Caco-2 (cell line): ENCODE measurements at regions not wholly inside any gene's neighbourhood (a gene's known extent, or its start where the extent isn't known, plus 50 kb on each side); places are given as distances from the start of the nearest gene placed in this dataset.

Experiments
- BruUV-seq: library from RNA; stranded (reverse); fragments of 400-500 nt; replicated peaks from 2 replicates; lab custom pipeline; 2021; lab: Mats Ljungman, UMichigan
- CTCF ChIA-PET: fragments of 300-600 bp; sonication (Branson Sonifier 250); formaldehyde crosslinking; loops from one replicate; lab custom pipeline; 2022; ENCODE audit warnings: antibody characterized with exemption; lab: Charles Lee
- POLR2A ChIA-PET: fragments of 300-600 bp; sonication (Branson Sonifier 250); formaldehyde crosslinking; loops from one replicate; lab custom pipeline; 2022; ENCODE audit warnings: antibody characterized with exemption; lab: Charles Lee
- DNase-seq, 2 experiments: peaks; one replicate each; pipeline versions ENCODE4 v3.0.0 to v3.0.0-alpha.2; 2020 to 2022
- H3K27me3 ChIP-seq: replicated peaks from 2 replicates; pipeline ENCODE4 v1.6.0; 2011; ENCODE audit warnings: low read length; ENCODE audit not compliant: control insufficient read depth, insufficient read depth
- H3K36me3 ChIP-seq: 2 replicates; pipeline ENCODE4 v1.5.1; 2011; ENCODE audit warnings: low read length; ENCODE audit not compliant: control insufficient read depth, insufficient read depth
- H3K4me1 ChIP-seq: fragments of 250-450 bp; sonication (Bioruptor Pico); 2 replicates; pipeline ENCODE4 v1.5.1; 2020; ENCODE audit warnings: mild to moderate bottlenecking
- H3K4me3 ChIP-seq: 2 replicates; pipeline ENCODE4 v1.5.1; 2011; ENCODE audit warnings: low read depth, mild to moderate bottlenecking, control low read depth, low read length
- H3K9me3 ChIP-seq: fragments of 250-450 bp; sonication (Bioruptor Pico); 2 replicates; pipeline ENCODE4 v1.5.1; 2020; ENCODE audit warnings: mild to moderate bottlenecking, moderate library complexity
- H3K27ac Mint-ChIP-seq: one replicate; pipeline ENCODE4 v1.8.0; 2022; ENCODE audit warnings: mixed read lengths; ENCODE audit not compliant: unreplicated experiment
- H3K27me3 Mint-ChIP-seq: one replicate; pipeline ENCODE4 v1.8.0; 2022; ENCODE audit warnings: mixed read lengths; ENCODE audit not compliant: insufficient read depth, unreplicated experiment
- H3K36me3 Mint-ChIP-seq: one replicate; pipeline ENCODE4 v1.8.0; 2022; ENCODE audit warnings: mild to moderate bottlenecking, mixed read lengths; ENCODE audit not compliant: insufficient read depth, unreplicated experiment
- H3K4me1 Mint-ChIP-seq: one replicate; pipeline ENCODE4 v1.8.0; 2022; ENCODE audit warnings: low read depth, mixed read lengths; ENCODE audit not compliant: unreplicated experiment
- H3K4me3 Mint-ChIP-seq: one replicate; pipeline ENCODE4 v1.8.0; 2022; ENCODE audit warnings: mild to moderate bottlenecking, moderate library complexity, mixed read lengths; ENCODE audit not compliant: unreplicated experiment
- H3K9me3 Mint-ChIP-seq: one replicate; pipeline ENCODE4 v1.8.0; 2022; ENCODE audit warnings: mixed read lengths; ENCODE audit not compliant: unreplicated experiment
- CTCF ChIP-seq, 2 experiments: fragments of 200-600 bp in 1 of 2; IDR thresholded peaks; 1 replicate in 1 of 2; 2 replicates in 1 of 2; pipeline versions ENCODE4 v1.5.1 to v1.8.0; 2011 to 2022; ENCODE audit warnings: antibody characterized with exemption in 1 of 2, control low read depth in 1 of 2, inconsistent platforms in 1 of 2, low read depth in 1 of 2, low read length in 1 of 2, mild to moderate bottlenecking in 1 of 2, moderate library complexity in 1 of 2; ENCODE audit not compliant: insufficient read depth in 1 of 2, severe bottlenecking in 1 of 2, unreplicated experiment in 1 of 2
- intact Hi-C: fragments of 100-400 bp; cut with micrococcal nuclease; formaldehyde crosslinking; loops from one replicate; pipeline ENCODE4 v1.10.0; 2022; ENCODE audit not compliant: unreplicated experiment

- BruUV-seq: no TSS peak
- Mint-ChIP-seq H3K4me3 (no peak overlapping the region), H3K4me1 (no peaks in the 10 kb centered on the region), H3K9me3 (no peaks in the 10 kb centered on the region), H3K36me3 (no peaks in the 10 kb centered on the region), H3K27ac (no peak overlapping the region), H3K27me3 (no peaks in the 10 kb centered on the region)
- Histone ChIP-seq H3K4me3 (no peak overlapping the region), H3K4me1 (no peaks in the 10 kb centered on the region), H3K9me3 (no peaks in the 10 kb centered on the region), H3K36me3 (no peaks in the 10 kb centered on the region), H3K27me3 (no peaks in the 10 kb centered on the region)
- ChIA-PET POLR2A (no interaction called here), CTCF (no interaction called here)
- intact Hi-C loops: no loop called here
- no peak for DNase-seq
- no peak for TF ChIP-seq CTCF (IDR thresholded peaks at IDR 0.05; ENCODE audit: insufficient read depth in 1 of 2, low read depth in 1 of 2, low read length in 1 of 2, severe bottlenecking in 1 of 2, unreplicated experiment in 1 of 2)
These were observed 117.1 kb upstream of the NLRP1 start for GRCh38 chr17:5701381-5701780.

- no peak for DNase-seq
- Mint-ChIP-seq H3K27me3 (no peaks in the 10 kb centered on the region), H3K4me1 (no peaks in the 10 kb centered on the region), H3K4me3 (no peak overlapping the region), H3K9me3 (no peaks in the 10 kb centered on the region), H3K27ac (no peak overlapping the region), H3K36me3 (no peaks in the 10 kb centered on the region)
- no TSS peak for BruUV-seq
- CTCF ChIA-PET: no interaction called here
- Histone ChIP-seq H3K27me3 (no peaks in the 10 kb centered on the region), H3K9me3 (no peaks in the 10 kb centered on the region), H3K4me1 (no peaks in the 10 kb centered on the region), H3K4me3 (no peak overlapping the region), H3K36me3 (no peaks in the 10 kb centered on the region)
- intact Hi-C loops: no loop called here
- TF ChIP-seq CTCF (IDR thresholded peaks at IDR 0.05; ENCODE audit: insufficient read depth in 1 of 2, low read depth in 1 of 2, low read length in 1 of 2, severe bottlenecking in 1 of 2, unreplicated experiment in 1 of 2): no peak
- POLR2A ChIA-PET: no interaction called here
These were observed 118.7 kb upstream of the NLRP1 start for GRCh38 chr17:5702951-5703510.

- H3K36me3 Mint-ChIP-seq: no peaks in the 10 kb centered on the region
- no peak for TF ChIP-seq CTCF (IDR thresholded peaks at IDR 0.05; ENCODE audit: insufficient read depth in 1 of 2, low read depth in 1 of 2, low read length in 1 of 2, severe bottlenecking in 1 of 2, unreplicated experiment in 1 of 2)
- Histone ChIP-seq H3K27me3 (no peaks in the 10 kb centered on the region), H3K9me3 (no peaks in the 10 kb centered on the region), H3K4me1 (no peaks in the 10 kb centered on the region), H3K4me3 (no peak overlapping the region), H3K36me3 (no peaks in the 10 kb centered on the region)
- H3K9me3 Mint-ChIP-seq: no peaks in the 10 kb centered on the region
- no peak for DNase-seq
- ChIA-PET CTCF (no interaction called here), POLR2A (no interaction called here)
- H3K27ac Mint-ChIP-seq: no peak overlapping the region
- no TSS peak for BruUV-seq
- intact Hi-C loops: no loop called here
- H3K4me3 Mint-ChIP-seq: no peak overlapping the region
- H3K27me3 Mint-ChIP-seq: no peaks in the 10 kb centered on the region
- no peaks in the 10 kb centered on the region for H3K4me1 Mint-ChIP-seq
These were observed 119.4 kb upstream of the NLRP1 start for GRCh38 chr17:5703736-5704135.
